A549 (cell line): ENCODE measurements at regions not wholly inside any gene's neighbourhood (a gene's known extent, or its start where the extent isn't known, plus 50 kb on each side); places are given as distances from the start of the nearest gene placed in this dataset.

Experiments used
- CTCF ChIP-seq: fragments of >200 bp; sonication (Bioruptor Twin); formaldehyde crosslinking; IDR thresholded peaks from 3 replicates; pipeline ENCODE4 v1.5.1; 2016
- EP300 ChIP-seq, 2 experiments: fragments of >200 bp; sonication (Bioruptor Twin); formaldehyde crosslinking; IDR thresholded peaks; 2 replicates in 1 of 2; 3 replicates in 1 of 2; pipeline ENCODE4 v1.6.1; 2016 to 2017
- FOSL2 ChIP-seq, 2 experiments: fragments of 450-650 bp in 1 of 2; fragments of >200 bp in 1 of 2; sonication (Bioruptor Twin) in 1 of 2; formaldehyde crosslinking; IDR thresholded peaks; 2 replicates each; pipeline versions ENCODE4 v1.5.0 to v1.6.1; 2016 to 2020; ENCODE audit warnings: mild to moderate bottlenecking in 1 of 2, moderate library complexity in 1 of 2
- HMGXB4 ChIP-seq: fragments of 250-450 bp; sonication (Bioruptor Pico); IDR thresholded peaks from 2 replicates; pipeline ENCODE4 v1.5.0; 2021; ENCODE audit warnings: mild to moderate bottlenecking, moderate library complexity, borderline replicate concordance
- MAX ChIP-seq: IDR thresholded peaks from 2 replicates; pipeline ENCODE4 v1.6.1; 2012
- RAD21 ChIP-seq, 2 experiments: fragments of >200 bp in 1 of 2; sonication (Bioruptor Twin) in 1 of 2; formaldehyde crosslinking in 1 of 2; IDR thresholded peaks in 1 of 2; conservative IDR thresholded peaks in 1 of 2; 2 replicates in 1 of 2; 3 replicates in 1 of 2; pipeline ENCODE4 v1.6.1; 2012 to 2018; ENCODE audit warnings: inconsistent platforms in 1 of 2
- RFX5 ChIP-seq: fragments of 450-650 bp; IDR thresholded peaks from 2 replicates; pipeline ENCODE4 v1.7.1; 2014; ENCODE audit warnings: antibody characterized with exemption, mild to moderate bottlenecking, moderate library complexity
- TF ChIP-seq, protein P1 (sequence below): IDR thresholded peaks from 2 replicates; pipeline ENCODE4 v1.6.1; 2012

- TF ChIP-seq RAD21 (conservative IDR thresholded peaks at IDR 0.05 in 1 of 2, IDR thresholded peaks at IDR 0.05 in 1 of 2) (peak; percentile 21 to 30; a peak in 3 of 5 replicates), CTCF (peak; percentile 62), EP300 (IDR thresholded peaks at IDR 0.05) (no peak), HMGXB4 (CRISPR knock-in tag) (no peak), MAX (peak; percentile 42; the same call in 1 of the 2 replicates), FOSL2 (IDR thresholded peaks at IDR 0.05) (no peak), FOSL2 (CRISPR knock-in tag; IDR thresholded peaks at IDR 0.05) (no peak), RFX5 (no peak)
- TF ChIP-seq, protein P1, sequence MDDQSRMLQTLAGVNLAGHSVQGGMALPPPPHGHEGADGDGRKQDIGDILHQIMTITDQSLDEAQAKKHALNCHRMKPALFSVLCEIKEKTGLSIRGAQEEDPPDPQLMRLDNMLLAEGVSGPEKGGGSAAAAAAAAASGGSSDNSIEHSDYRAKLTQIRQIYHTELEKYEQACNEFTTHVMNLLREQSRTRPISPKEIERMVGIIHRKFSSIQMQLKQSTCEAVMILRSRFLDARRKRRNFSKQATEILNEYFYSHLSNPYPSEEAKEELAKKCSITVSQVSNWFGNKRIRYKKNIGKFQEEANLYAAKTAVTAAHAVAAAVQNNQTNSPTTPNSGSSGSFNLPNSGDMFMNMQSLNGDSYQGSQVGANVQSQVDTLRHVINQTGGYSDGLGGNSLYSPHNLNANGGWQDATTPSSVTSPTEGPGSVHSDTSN, result no peak
Observed at GRCh38 chr7:149625340-149625946, 127.8 kb upstream of the ZNF746 start.
